ENCODE measurements at regions not wholly inside any gene's neighbourhood (a gene's known extent, or its start where the extent isn't known, plus 50 kb on each side); places are given as distances from the start of the nearest gene placed in this dataset.

GRCh38 chr6:156309017-156309416 lies 468.2 kb upstream of the ARID1B start:
- Mint-ChIP-seq H3K27me3 (ENCODE audit: low read depth) (no peaks in the 10 kb centered on the region), H3K4me3 (no peak overlapping the region), H3K27ac (no peak overlapping the region), H3K36me3 (ENCODE audit: low read depth) (no peaks in the 10 kb centered on the region), H3K4me1 (ENCODE audit: low read depth) (no peaks in the 10 kb centered on the region), H3K9me3 (no peaks in the 10 kb centered on the region)
- no peak for DNase-seq (ENCODE audit: low spot score)

GRCh38 chr6:156308604-156309003 lies 468.6 kb upstream of the ARID1B start:
- H3K4me3 Mint-ChIP-seq: no peak overlapping the region
- no peaks in the 10 kb centered on the region for H3K4me1 Mint-ChIP-seq (ENCODE audit: low read depth)
- no peaks in the 10 kb centered on the region for H3K9me3 Mint-ChIP-seq
- H3K36me3 Mint-ChIP-seq (ENCODE audit: low read depth): no peaks in the 10 kb centered on the region
- H3K27ac Mint-ChIP-seq: no peak overlapping the region
- H3K27me3 Mint-ChIP-seq (ENCODE audit: low read depth): no peaks in the 10 kb centered on the region
- DNase-seq (ENCODE audit: low spot score): no peak

- H3K36me3 Mint-ChIP-seq (ENCODE audit: low read depth): no peaks in the 10 kb centered on the region
- DNase-seq (ENCODE audit: low spot score): no peak
- H3K4me3 Mint-ChIP-seq: no peak overlapping the region
- H3K27ac Mint-ChIP-seq: no peak overlapping the region
- no peaks in the 10 kb centered on the region for H3K4me1 Mint-ChIP-seq (ENCODE audit: low read depth)
- H3K9me3 Mint-ChIP-seq: no peaks in the 10 kb centered on the region
- H3K27me3 Mint-ChIP-seq (ENCODE audit: low read depth): no peaks in the 10 kb centered on the region
Measured at GRCh38 chr6:156306531-156306930, 470.6 kb upstream of the ARID1B start.

- peaks cover under 1% of the 10 kb centered on the region for H3K9me3 Mint-ChIP-seq
- DNase-seq (ENCODE audit: low spot score): no peak
- H3K36me3 Mint-ChIP-seq (ENCODE audit: low read depth): no peaks in the 10 kb centered on the region
- no peak overlapping the region for H3K4me3 Mint-ChIP-seq
- H3K4me1 Mint-ChIP-seq (ENCODE audit: low read depth): no peaks in the 10 kb centered on the region
- no peak overlapping the region for H3K27ac Mint-ChIP-seq
- no peaks in the 10 kb centered on the region for H3K27me3 Mint-ChIP-seq (ENCODE audit: low read depth)
Measured at GRCh38 chr6:156283091-156283490, 494.1 kb upstream of the ARID1B start.

- Mint-ChIP-seq H3K4me1 (ENCODE audit: low read depth) (no peaks in the 10 kb centered on the region), H3K27ac (no peak overlapping the region), H3K27me3 (ENCODE audit: low read depth) (no peaks in the 10 kb centered on the region), H3K9me3 (peaks cover 4% of the 10 kb centered on the region), H3K36me3 (ENCODE audit: low read depth) (no peaks in the 10 kb centered on the region), H3K4me3 (no peak overlapping the region)
- DNase-seq (ENCODE audit: low spot score): no peak
Measured at GRCh38 chr6:156282087-156282486, 495.1 kb upstream of the ARID1B start.

GRCh38 chr6:156281266-156281665 lies 495.9 kb upstream of the ARID1B start:
- Mint-ChIP-seq H3K36me3 (ENCODE audit: low read depth) (no peaks in the 10 kb centered on the region), H3K27me3 (ENCODE audit: low read depth) (no peaks in the 10 kb centered on the region), H3K4me3 (no peak overlapping the region), H3K27ac (no peak overlapping the region), H3K4me1 (ENCODE audit: low read depth) (no peaks in the 10 kb centered on the region), H3K9me3 (peaks cover 4% of the 10 kb centered on the region)
- DNase-seq (ENCODE audit: low spot score): no peak

GRCh38 chr6:156280065-156280464 lies 497.1 kb upstream of the ARID1B start:
- no peak for DNase-seq (ENCODE audit: low spot score)
- H3K36me3 Mint-ChIP-seq (ENCODE audit: low read depth): no peaks in the 10 kb centered on the region
- H3K4me1 Mint-ChIP-seq (ENCODE audit: low read depth): no peaks in the 10 kb centered on the region
- peaks cover 4% of the 10 kb centered on the region for H3K9me3 Mint-ChIP-seq
- no peak overlapping the region for H3K27ac Mint-ChIP-seq
- no peak overlapping the region for H3K4me3 Mint-ChIP-seq
- H3K27me3 Mint-ChIP-seq (ENCODE audit: low read depth): no peaks in the 10 kb centered on the region

GRCh38 chr6:156279261-156279969 lies 497.8 kb upstream of the ARID1B start:
- Mint-ChIP-seq H3K9me3 (peaks cover 4% of the 10 kb centered on the region), H3K27me3 (ENCODE audit: low read depth) (no peaks in the 10 kb centered on the region), H3K4me1 (ENCODE audit: low read depth) (no peaks in the 10 kb centered on the region), H3K4me3 (no peak overlapping the region), H3K27ac (no peak overlapping the region), H3K36me3 (ENCODE audit: low read depth) (no peaks in the 10 kb centered on the region)
- DNase-seq (ENCODE audit: low spot score): no peak

- DNase-seq (ENCODE audit: low spot score): no peak
- H3K9me3 Mint-ChIP-seq: peaks cover 4% of the 10 kb centered on the region
- no peaks in the 10 kb centered on the region for H3K36me3 Mint-ChIP-seq (ENCODE audit: low read depth)
- peaks cover 13% of the 10 kb centered on the region for H3K4me1 Mint-ChIP-seq (ENCODE audit: low read depth)
- no peak overlapping the region for H3K4me3 Mint-ChIP-seq
- H3K27me3 Mint-ChIP-seq (ENCODE audit: low read depth): no peaks in the 10 kb centered on the region
- H3K27ac Mint-ChIP-seq: no peak overlapping the region
Measured at GRCh38 chr6:156273065-156273711, 504.0 kb upstream of the ARID1B start.

- no peaks in the 10 kb centered on the region for H3K27me3 Mint-ChIP-seq (ENCODE audit: low read depth)
- peak overlapping the region; percentile 32 for H3K27ac Mint-ChIP-seq
- H3K4me1 Mint-ChIP-seq (ENCODE audit: low read depth): peaks cover 13% of the 10 kb centered on the region
- H3K9me3 Mint-ChIP-seq: no peaks in the 10 kb centered on the region
- H3K4me3 Mint-ChIP-seq: peak overlapping the region; percentile 28
- DNase-seq (ENCODE audit: low spot score): peak; percentile 15
- H3K36me3 Mint-ChIP-seq (ENCODE audit: low read depth): no peaks in the 10 kb centered on the region
Measured at GRCh38 chr6:156269751-156270369, 507.3 kb upstream of the ARID1B start.

GRCh38 chr6:156268849-156269248 lies 508.3 kb upstream of the ARID1B start:
- Mint-ChIP-seq H3K4me1 (ENCODE audit: low read depth) (peaks cover 13% of the 10 kb centered on the region), H3K9me3 (no peaks in the 10 kb centered on the region), H3K36me3 (ENCODE audit: low read depth) (no peaks in the 10 kb centered on the region), H3K27ac (no peak overlapping the region), H3K4me3 (no peak overlapping the region), H3K27me3 (ENCODE audit: low read depth) (no peaks in the 10 kb centered on the region)
- no peak for DNase-seq (ENCODE audit: low spot score)

- Mint-ChIP-seq H3K4me1 (ENCODE audit: low read depth) (no peaks in the 10 kb centered on the region), H3K9me3 (peaks cover 4% of the 10 kb centered on the region), H3K4me3 (no peak overlapping the region), H3K27ac (no peak overlapping the region), H3K36me3 (ENCODE audit: low read depth) (no peaks in the 10 kb centered on the region), H3K27me3 (ENCODE audit: low read depth) (no peaks in the 10 kb centered on the region)
- no peak for DNase-seq (ENCODE audit: low spot score)
Measured at GRCh38 chr6:156262014-156262413, 515.2 kb upstream of the ARID1B start.

GRCh38 chr6:156260815-156261214 lies 516.4 kb upstream of the ARID1B start:
- H3K4me3 Mint-ChIP-seq: no peak overlapping the region
- H3K4me1 Mint-ChIP-seq (ENCODE audit: low read depth): no peaks in the 10 kb centered on the region
- no peaks in the 10 kb centered on the region for H3K27me3 Mint-ChIP-seq (ENCODE audit: low read depth)
- H3K27ac Mint-ChIP-seq: no peak overlapping the region
- H3K9me3 Mint-ChIP-seq: peaks cover 4% of the 10 kb centered on the region
- H3K36me3 Mint-ChIP-seq (ENCODE audit: low read depth): no peaks in the 10 kb centered on the region
- DNase-seq (ENCODE audit: low spot score): no peak

- peaks cover 4% of the 10 kb centered on the region for H3K9me3 Mint-ChIP-seq
- no peak for DNase-seq (ENCODE audit: low spot score)
- H3K4me1 Mint-ChIP-seq (ENCODE audit: low read depth): no peaks in the 10 kb centered on the region
- no peaks in the 10 kb centered on the region for H3K36me3 Mint-ChIP-seq (ENCODE audit: low read depth)
- no peak overlapping the region for H3K27ac Mint-ChIP-seq
- H3K27me3 Mint-ChIP-seq (ENCODE audit: low read depth): no peaks in the 10 kb centered on the region
- H3K4me3 Mint-ChIP-seq: no peak overlapping the region
Measured at GRCh38 chr6:156258981-156259380, 518.2 kb upstream of the ARID1B start.
